AML-193 (cell line): ENCODE measurements at regions not wholly inside any gene's neighbourhood (a gene's known extent, or its start where the extent isn't known, plus 50 kb on each side); places are given as distances from the start of the nearest gene placed in this dataset.

Source experiments
- DNase-seq, 2 experiments: peaks; one replicate each; lab custom pipeline; 2025; lab: John Stamatoyannopoulos, UW

GRCh38 chr2:235141411-235142128 is 189.8 kb downstream of the SH3BP4 start:
- no peak for DNase-seq

GRCh38 chr2:235142601-235143000 is 190.8 kb downstream of the SH3BP4 start:
- no peak for DNase-seq

GRCh38 chr2:235143789-235144188 is 192.0 kb downstream of the SH3BP4 start:
- DNase-seq: no peak

- no peak for DNase-seq
Measured at GRCh38 chr2:235144291-235144690, 192.5 kb downstream of the SH3BP4 start.

GRCh38 chr2:235146206-235146605 is 194.4 kb downstream of the SH3BP4 start:
- no peak for DNase-seq

- no peak for DNase-seq
Measured at GRCh38 chr2:235146871-235147565, 195.2 kb downstream of the SH3BP4 start.

GRCh38 chr2:235148201-235149170 is 196.7 kb downstream of the SH3BP4 start:
- no peak for DNase-seq

- no peak for DNase-seq
Measured at GRCh38 chr2:235149240-235149659, 197.4 kb downstream of the SH3BP4 start.

- no peak for DNase-seq
Measured at GRCh38 chr2:235149736-235150135, 197.9 kb downstream of the SH3BP4 start.

- DNase-seq: no peak
Measured at GRCh38 chr2:235151152-235151551, 199.3 kb downstream of the SH3BP4 start.

- DNase-seq: no peak
Measured at GRCh38 chr2:235155163-235155562, 203.3 kb downstream of the SH3BP4 start.

GRCh38 chr2:235156055-235156454 is 204.2 kb downstream of the SH3BP4 start:
- DNase-seq: no peak

- DNase-seq: no peak
Measured at GRCh38 chr2:235157746-235158482, 206.1 kb downstream of the SH3BP4 start.

- no peak for DNase-seq
Measured at GRCh38 chr2:235160281-235160810, 208.5 kb downstream of the SH3BP4 start.

- DNase-seq: no peak
Measured at GRCh38 chr2:235161565-235161964, 209.7 kb downstream of the SH3BP4 start.

GRCh38 chr2:235162082-235162836 is 210.4 kb downstream of the SH3BP4 start:
- no peak for DNase-seq

GRCh38 chr2:235162837-235163197 is 211.0 kb downstream of the SH3BP4 start:
- DNase-seq: no peak

GRCh38 chr2:235165136-235165535 is 213.3 kb downstream of the SH3BP4 start:
- no peak for DNase-seq

- DNase-seq: no peak
Measured at GRCh38 chr2:235165631-235166030, 213.8 kb downstream of the SH3BP4 start.

- no peak for DNase-seq
Measured at GRCh38 chr2:235168174-235168979, 216.6 kb downstream of the SH3BP4 start.
